IMR-90 (cell line): ENCODE measurements at regions not wholly inside any gene's neighbourhood (a gene's known extent, or its start where the extent isn't known, plus 50 kb on each side); places are given as distances from the start of the nearest gene placed in this dataset.

ENCODE experiments used
- ATAC-seq: fragments of 200-7000 bp; cut with Tn5 transposase; 2 replicates; pipeline ENCODE4 v1.9.1; 2020; ENCODE audit warnings: low read depth, mild to moderate bottlenecking, moderate library complexity
- BruUV-seq: library from RNA; stranded (reverse); fragments of 400-500 nt; replicated peaks from 2 replicates; lab custom pipeline; 2021; lab: Mats Ljungman, UMichigan
- CTCF ChIA-PET: fragments of 300-600 bp; formaldehyde crosslinking; extraction: SDS; loops from one replicate; lab custom pipeline; 2021; ENCODE audit warnings: antibody characterized with exemption; lab: Yijun Ruan, JAX
- POLR2A ChIA-PET: fragments of 300-600 bp; sonication (Branson Sonifier 250); formaldehyde crosslinking; loops from one replicate; lab custom pipeline; 2022; ENCODE audit warnings: antibody characterized with exemption; ENCODE audit not compliant: unreplicated experiment; lab: Charles Lee
- DNase-seq: peaks from one replicate; pipeline ENCODE4 v3.0.0; 2013
- H2AFZ ChIP-seq: replicated peaks from 2 replicates; pipeline ENCODE3; 2013; ENCODE audit warnings: low read length, mild to moderate bottlenecking; ENCODE audit not compliant: poor library complexity
- H2AK5ac ChIP-seq: 2 replicates; pipeline ENCODE4 v1.6.1; 2013; ENCODE audit warnings: low read depth, low read length, inconsistent platforms
- H2AK9ac ChIP-seq: replicated peaks from 2 replicates; pipeline ENCODE3; 2013; ENCODE audit warnings: mild to moderate bottlenecking, low read depth, low read length, moderate library complexity; ENCODE audit not compliant: poor library complexity
- H2BK120ac ChIP-seq: 2 replicates; pipeline ENCODE4 v1.6.1; 2013; ENCODE audit warnings: low read depth, low read length, inconsistent platforms
- H2BK15ac ChIP-seq: 3 replicates; pipeline ENCODE4 v1.6.1; 2013; ENCODE audit warnings: low read depth, low read length, inconsistent platforms
- H2BK20ac ChIP-seq: 2 replicates; pipeline ENCODE4 v1.6.1; 2013; ENCODE audit warnings: low read depth, mild to moderate bottlenecking, inconsistent platforms, low read length, moderate library complexity
- H2BK5ac ChIP-seq: 2 replicates; pipeline ENCODE4 v1.6.1; 2013; ENCODE audit warnings: mild to moderate bottlenecking, low read depth, low read length, inconsistent platforms; ENCODE audit not compliant: poor library complexity, severe bottlenecking
- H3K14ac ChIP-seq: replicated peaks from 2 replicates; pipeline ENCODE4 v1.6.1; 2013; ENCODE audit warnings: low read depth, low read length, inconsistent platforms
- H3K18ac ChIP-seq: 2 replicates; pipeline ENCODE4 v1.6.1; 2013; ENCODE audit warnings: low read depth, low read length, control low read depth
- H3K23ac ChIP-seq: 2 replicates; pipeline ENCODE4 v1.6.1; 2013; ENCODE audit warnings: low read depth, low read length, inconsistent platforms
- H3K27ac ChIP-seq: 2 replicates; pipeline ENCODE4 v1.5.1; 2013; ENCODE audit warnings: mild to moderate bottlenecking, control low read depth, low read length; ENCODE audit not compliant: insufficient read depth
- H3K27me3 ChIP-seq: 2 replicates; pipeline ENCODE4 v1.6.1; 2013; ENCODE audit warnings: low read length; ENCODE audit not compliant: control insufficient read depth, insufficient read depth
- H3K36me3 ChIP-seq: 2 replicates; pipeline ENCODE4 v1.6.1; 2013; ENCODE audit warnings: low read length, mixed read lengths; ENCODE audit not compliant: control insufficient read depth, insufficient read depth
- H3K4ac ChIP-seq: 2 replicates; pipeline ENCODE4 v1.6.1; 2013; ENCODE audit warnings: low read depth, low read length, inconsistent platforms
- H3K4me1 ChIP-seq: 2 replicates; pipeline ENCODE4 v1.6.1; 2013; ENCODE audit warnings: low read length, mixed read lengths; ENCODE audit not compliant: control insufficient read depth, insufficient read depth
- H3K4me2 ChIP-seq: 2 replicates; pipeline ENCODE4 v1.6.1; 2013; ENCODE audit warnings: low read depth, mild to moderate bottlenecking, control low read depth, low read length, moderate library complexity
- H3K4me3 ChIP-seq: 2 replicates; pipeline ENCODE4 v1.5.1; 2013; ENCODE audit warnings: low read depth, mild to moderate bottlenecking, control low read depth, low read length, moderate library complexity; ENCODE audit not compliant: insufficient read depth
- H3K56ac ChIP-seq: 2 replicates; pipeline ENCODE4 v1.6.1; 2013; ENCODE audit warnings: low read length, inconsistent platforms; ENCODE audit not compliant: insufficient read depth; ENCODE audit errors: extremely low read depth
- H3K79me1 ChIP-seq, 2 experiments: 2 replicates each; pipeline ENCODE4 v1.6.1; 2013; ENCODE audit warnings: low read length in 2 of 2, inconsistent platforms in 1 of 2, low read depth in 1 of 2
- H3K9ac ChIP-seq: 2 replicates; pipeline ENCODE4 v1.6.1; 2013; ENCODE audit warnings: low read depth, low read length, control low read depth
- H3K9me1 ChIP-seq: 2 replicates; pipeline ENCODE4 v1.6.1; 2013; ENCODE audit warnings: low read length, inconsistent platforms; ENCODE audit not compliant: insufficient read depth
- H3K9me3 ChIP-seq: 2 replicates; pipeline ENCODE4 v1.6.1; 2013; ENCODE audit warnings: low read length; ENCODE audit not compliant: control insufficient read depth, insufficient read depth
- H4K20me1 ChIP-seq: 2 replicates; pipeline ENCODE4 v1.6.1; 2013; ENCODE audit warnings: low read length, inconsistent platforms; ENCODE audit not compliant: insufficient read depth
- H4K5ac ChIP-seq: 2 replicates; pipeline ENCODE4 v1.6.1; 2013; ENCODE audit warnings: mild to moderate bottlenecking, low read depth, low read length, control low read depth
- H4K8ac ChIP-seq, 2 experiments: 2 replicates each; pipeline ENCODE4 v1.6.1; 2013; ENCODE audit warnings: low read depth in 2 of 2, low read length in 2 of 2, control low read depth in 1 of 2, inconsistent platforms in 1 of 2
- H4K91ac ChIP-seq: 2 replicates; pipeline ENCODE4 v1.6.1; 2013; ENCODE audit warnings: low read depth, low read length, inconsistent platforms; ENCODE audit not compliant: insufficient read depth
- BHLHE40 ChIP-seq: fragments of 150-350 bp; IDR thresholded peaks from 2 replicates; pipeline ENCODE4 v1.6.1; 2016; ENCODE audit warnings: mild to moderate bottlenecking, low read depth, low read length
- CEBPB ChIP-seq: IDR thresholded peaks from 2 replicates; pipeline ENCODE4 v1.6.1; 2012; ENCODE audit warnings: low read depth, low read length, improper control_type of control experiment
- CHD1 ChIP-seq: IDR thresholded peaks from 2 replicates; pipeline ENCODE4 v1.6.1; 2012; ENCODE audit warnings: low read depth, low read length, improper control_type of control experiment
- CTCF ChIP-seq: conservative IDR thresholded peaks from 2 replicates; pipeline ENCODE4 v1.5.1; 2012; ENCODE audit warnings: mild to moderate bottlenecking, low read depth, low read length, improper control_type of control experiment
- ELK1 ChIP-seq: fragments of 150-350 bp; IDR thresholded peaks from 2 replicates; pipeline ENCODE4 v1.6.1; 2016; ENCODE audit warnings: low read depth, mild to moderate bottlenecking, low read length, moderate library complexity, borderline replicate concordance
- FOS ChIP-seq: fragments of 150-350 bp; IDR thresholded peaks from 2 replicates; pipeline ENCODE4 v1.6.1; 2016; ENCODE audit warnings: low read depth, low read length
- MAFK ChIP-seq: IDR thresholded peaks from 2 replicates; pipeline ENCODE4 v1.6.1; 2012; ENCODE audit warnings: low read depth, low read length, improper control_type of control experiment
- MAZ ChIP-seq: IDR thresholded peaks from 2 replicates; pipeline ENCODE4 v1.6.1; 2012; ENCODE audit warnings: low read depth, mild to moderate bottlenecking, low read length, improper control_type of control experiment, moderate library complexity, borderline replicate concordance
- MXI1 ChIP-seq: IDR thresholded peaks from 2 replicates; pipeline ENCODE4 v1.6.1; 2012; ENCODE audit warnings: low read depth, mild to moderate bottlenecking, low read length, moderate library complexity, borderline replicate concordance
- NFE2L2 ChIP-seq: fragments of 150-350 bp; IDR thresholded peaks from 2 replicates; pipeline ENCODE4 v1.6.1; 2016; ENCODE audit warnings: low read depth, mild to moderate bottlenecking, low read length
- POLR2A ChIP-seq: IDR thresholded peaks from 2 replicates; pipeline ENCODE4 v1.6.1; 2012; ENCODE audit warnings: mild to moderate bottlenecking, low read depth, low read length
- RAD21 ChIP-seq: IDR thresholded peaks from 2 replicates; pipeline ENCODE4 v1.6.1; 2012; ENCODE audit warnings: low read length, improper control_type of control experiment
- RCOR1 ChIP-seq: IDR thresholded peaks from 2 replicates; pipeline ENCODE4 v1.6.1; 2012; ENCODE audit warnings: mild to moderate bottlenecking, low read length, improper control_type of control experiment; ENCODE audit not compliant: insufficient replicate concordance
- RFX5 ChIP-seq: IDR thresholded peaks from 2 replicates; pipeline ENCODE4 v1.8.0; 2012; ENCODE audit warnings: low read depth, mild to moderate bottlenecking, low read length, moderate library complexity
- SMC3 ChIP-seq: fragments of 150-350 bp; IDR thresholded peaks from 2 replicates; pipeline ENCODE4 v1.6.1; 2016; ENCODE audit warnings: low read depth, mild to moderate bottlenecking, antibody characterized with exemption, low read length, moderate library complexity
- USF2 ChIP-seq: fragments of 150-350 bp; IDR thresholded peaks from 2 replicates; pipeline ENCODE4 v1.6.1; 2017; ENCODE audit warnings: mild to moderate bottlenecking, antibody characterized with exemption, low read length, low read depth
- WGBS, 2 experiments: methylation state at CpG; one replicate each; pipeline versions ENCODE4 v1.1.5 to v1.1.7; 2013; ENCODE audit warnings: missing lambda C conversion rate in 2 of 2; ENCODE audit not compliant: insufficient read length in 1 of 2; ENCODE audit errors: extremely low coverage in 2 of 2; 5-methylcytosine and 5-hydroxymethylcytosine counted together
- dilution Hi-C: fragments of 300-500 bp; cut with HindIII; formaldehyde crosslinking; loops from one replicate; pipeline ENCODE4 v1.14.3; 2018; ENCODE audit warnings: low sequenced_read_pairs; ENCODE audit not compliant: unreplicated experiment
- in situ Hi-C: fragments of 300-500 bp; cut with MboI; formaldehyde crosslinking; loops from 3 replicates; pipeline ENCODE4 v1.14.3; 2019; ENCODE audit warnings: low sequenced_read_pairs, inconsistent platforms, mixed read lengths
- intact Hi-C: fragments of 100-400 bp; cut with micrococcal nuclease; formaldehyde crosslinking; loops from 2 replicates; pipeline ENCODE4 v1.10.0; 2022

GRCh38 chr18:64956465-64956864 lies 794.3 kb upstream of the CDH7 start:
- no CpG with 5 or more reads among the region's 3 CpGs for WGBS, 2 experiments
- Histone ChIP-seq H4K8ac (no peak overlapping the region), H2BK5ac (no peak overlapping the region), H3K18ac (no peak overlapping the region), H3K4me1 (no peaks in the 10 kb centered on the region), H3K4ac (no peak overlapping the region), H2AK9ac (no peak overlapping the region), H3K4me3 (no peak overlapping the region), H3K56ac (no peak overlapping the region), H3K27ac (no peak overlapping the region), H3K9me1 (no peaks in the 10 kb centered on the region), H3K36me3 (no peaks in the 10 kb centered on the region), H2BK20ac (no peak overlapping the region), H4K20me1 (no peaks in the 10 kb centered on the region), H3K23ac (no peak overlapping the region), H3K14ac (no peak overlapping the region), H2BK120ac (no peak overlapping the region), H4K5ac (no peak overlapping the region), H2BK15ac (no peak overlapping the region), H3K27me3 (no peaks in the 10 kb centered on the region), H3K9ac (no peak overlapping the region), H3K9me3 (peaks cover 2% of the 10 kb centered on the region; the same call in 1 of the 2 replicates), H4K91ac (no peak overlapping the region), H3K79me1 (no peaks in the 10 kb centered on the region), H2AK5ac (no peak overlapping the region), H2AFZ (no peak overlapping the region), H3K4me2 (no peak overlapping the region)
- dilution Hi-C loops (no loop called here), in situ Hi-C loops (no loop called here), intact Hi-C loops (no loop called here)
- ChIA-PET CTCF (no interaction called here), POLR2A (no interaction called here)
- BruUV-seq: no TSS peak
- DNase-seq (no peak), ATAC-seq (no peak)
- no peak for TF ChIP-seq NFE2L2
- no peak for TF ChIP-seq RAD21
- no peak for TF ChIP-seq POLR2A
- TF ChIP-seq BHLHE40: no peak
- no peak for TF ChIP-seq ELK1
- no peak for TF ChIP-seq SMC3
- no peak for TF ChIP-seq RFX5
- TF ChIP-seq CEBPB: no peak
- TF ChIP-seq MXI1: no peak
- TF ChIP-seq MAZ: no peak
- no peak for TF ChIP-seq CHD1
- TF ChIP-seq USF2: no peak
- no peak for TF ChIP-seq CTCF
- TF ChIP-seq MAFK: no peak
- no peak for TF ChIP-seq RCOR1
- no peak for TF ChIP-seq FOS
